ENCODE measurements at regions not wholly inside any gene's neighbourhood (a gene's known extent, or its start where the extent isn't known, plus 50 kb on each side); places are given as distances from the start of the nearest gene placed in this dataset.

DNA sequence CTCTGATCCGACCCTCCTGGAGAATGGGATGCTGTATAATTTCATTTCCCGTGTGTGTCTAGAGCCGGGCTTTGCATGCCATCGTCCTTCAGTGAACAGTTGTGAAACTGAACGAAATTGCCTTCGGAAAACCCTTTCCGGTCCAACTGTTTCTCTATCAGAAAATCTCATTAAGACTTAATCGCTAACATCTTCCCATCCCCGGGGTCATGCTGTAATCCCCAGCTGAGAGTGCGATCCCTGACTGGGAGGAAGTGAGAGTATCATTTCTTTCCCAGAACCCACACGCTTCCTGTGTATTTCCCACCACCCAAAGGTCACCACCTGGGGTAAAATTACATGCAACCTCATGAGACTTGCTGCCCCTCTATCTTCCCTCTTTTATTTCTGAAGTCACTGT is 75.6 kb upstream of the RBFOX1 start:
- Histone ChIP-seq H3K4me1 (ENCODE audit: control insufficient read depth in 1 of 2, insufficient read depth in 2 of 2, low read length in 2 of 2) (no peaks in the 10 kb centered on the region), H3K4me2 (ENCODE audit: low read length) (no peak overlapping the region), H3K79me2 (ENCODE audit: insufficient read depth, low read length) (no peaks in the 10 kb centered on the region), H3K9ac (ENCODE audit: low read length) (no peak overlapping the region), H3K9me3 (ENCODE audit: control insufficient read depth in 1 of 2, insufficient read depth in 1 of 2, low read depth in 1 of 2, low read length in 2 of 2) (peaks cover 13 to 21% of the 10 kb centered on the region in 2 experiments; a peak in 2 of 4 replicates), H3K9me2 (ENCODE audit: insufficient read depth) (no peaks in the 10 kb centered on the region), H3K27me3 (ENCODE audit: insufficient read depth, low read length) (no peaks in the 10 kb centered on the region), H3K4me3 (replicated peaks in 1 of 2; ENCODE audit: low read depth in 1 of 2, low read length in 2 of 2) (no peak overlapping the region), H4K20me1 (ENCODE audit: insufficient read depth) (no peaks in the 10 kb centered on the region), H3K27ac (ENCODE audit: low read depth, low read length) (no peak overlapping the region), H3K36me3 (ENCODE audit: control insufficient read depth in 1 of 2, insufficient read depth in 2 of 2, low read length in 2 of 2) (no peaks in the 10 kb centered on the region), H2AFZ (ENCODE audit: low read depth, low read length, poor library complexity, severe bottlenecking) (no peak overlapping the region)
- POLR2A ChIA-PET = no interaction called here
- CTCF ChIA-PET = no interaction called here
- no peak for DNase-seq (ENCODE audit: low read depth, low spot score)
- no TSS peak for BruUV-seq (replicated peaks)
- intact Hi-C loops (cut with micrococcal nuclease) = no loop called here
- TF ChIP-seq SIN3A (IDR thresholded peaks at IDR 0.05; ENCODE audit: low read depth) (no peak), CEBPB (IDR thresholded peaks at IDR 0.05; ENCODE audit: low read depth) (no peak), RAD21 (IDR thresholded peaks at IDR 0.05; ENCODE audit: low read depth) (no peak)
- TF ChIP-seq, protein P1, sequence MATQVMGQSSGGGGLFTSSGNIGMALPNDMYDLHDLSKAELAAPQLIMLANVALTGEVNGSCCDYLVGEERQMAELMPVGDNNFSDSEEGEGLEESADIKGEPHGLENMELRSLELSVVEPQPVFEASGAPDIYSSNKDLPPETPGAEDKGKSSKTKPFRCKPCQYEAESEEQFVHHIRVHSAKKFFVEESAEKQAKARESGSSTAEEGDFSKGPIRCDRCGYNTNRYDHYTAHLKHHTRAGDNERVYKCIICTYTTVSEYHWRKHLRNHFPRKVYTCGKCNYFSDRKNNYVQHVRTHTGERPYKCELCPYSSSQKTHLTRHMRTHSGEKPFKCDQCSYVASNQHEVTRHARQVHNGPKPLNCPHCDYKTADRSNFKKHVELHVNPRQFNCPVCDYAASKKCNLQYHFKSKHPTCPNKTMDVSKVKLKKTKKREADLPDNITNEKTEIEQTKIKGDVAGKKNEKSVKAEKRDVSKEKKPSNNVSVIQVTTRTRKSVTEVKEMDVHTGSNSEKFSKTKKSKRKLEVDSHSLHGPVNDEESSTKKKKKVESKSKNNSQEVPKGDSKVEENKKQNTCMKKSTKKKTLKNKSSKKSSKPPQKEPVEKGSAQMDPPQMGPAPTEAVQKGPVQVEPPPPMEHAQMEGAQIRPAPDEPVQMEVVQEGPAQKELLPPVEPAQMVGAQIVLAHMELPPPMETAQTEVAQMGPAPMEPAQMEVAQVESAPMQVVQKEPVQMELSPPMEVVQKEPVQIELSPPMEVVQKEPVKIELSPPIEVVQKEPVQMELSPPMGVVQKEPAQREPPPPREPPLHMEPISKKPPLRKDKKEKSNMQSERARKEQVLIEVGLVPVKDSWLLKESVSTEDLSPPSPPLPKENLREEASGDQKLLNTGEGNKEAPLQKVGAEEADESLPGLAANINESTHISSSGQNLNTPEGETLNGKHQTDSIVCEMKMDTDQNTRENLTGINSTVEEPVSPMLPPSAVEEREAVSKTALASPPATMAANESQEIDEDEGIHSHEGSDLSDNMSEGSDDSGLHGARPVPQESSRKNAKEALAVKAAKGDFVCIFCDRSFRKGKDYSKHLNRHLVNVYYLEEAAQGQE (IDR thresholded peaks at IDR 0.05; ENCODE audit: low read depth) = no peak
- RAD21 ChIA-PET (ENCODE audit: low non-redundant PET in 1 of 2, low total read pairs in 2 of 2, uncharacterized antibody in 2 of 2, unreplicated experiment in 2 of 2) = no interaction called here
- no peak for ATAC-seq

GRCh38 chr16:7246578-7246977 is 86.1 kb upstream of the RBFOX1 start:
- H3K4me2 ChIP-seq (ENCODE audit: low read length) = no peak overlapping the region
- H3K4me3 ChIP-seq (replicated peaks in 1 of 2; ENCODE audit: low read depth in 1 of 2, low read length in 2 of 2) = no peak overlapping the region
- H3K9me3 ChIP-seq (ENCODE audit: control insufficient read depth in 1 of 2, insufficient read depth in 1 of 2, low read depth in 1 of 2, low read length in 2 of 2) = peaks cover 4 to 25% of the 10 kb centered on the region in 2 experiments; a peak in 2 of 4 replicates
- TF ChIP-seq ELF1 (IDR thresholded peaks at IDR 0.05; ENCODE audit: borderline replicate concordance, low read depth) (no peak), FOSL1 (IDR thresholded peaks at IDR 0.05; ENCODE audit: low read depth) (no peak)
- TF ChIP-seq, protein P1 (IDR thresholded peaks at IDR 0.05; ENCODE audit: low read depth) = peak; percentile 31
- H3K4me1 ChIP-seq (ENCODE audit: control insufficient read depth in 1 of 2, insufficient read depth in 2 of 2, low read length in 2 of 2) = no peaks in the 10 kb centered on the region
- no peaks in the 10 kb centered on the region for H3K36me3 ChIP-seq (ENCODE audit: control insufficient read depth in 1 of 2, insufficient read depth in 2 of 2, low read length in 2 of 2)
- H2AFZ ChIP-seq (ENCODE audit: low read depth, low read length, poor library complexity, severe bottlenecking) = no peak overlapping the region
- CTCF ChIA-PET = no interaction called here
- no peaks in the 10 kb centered on the region for H3K27me3 ChIP-seq (ENCODE audit: insufficient read depth, low read length)
- ATAC-seq (no peak), DNase-seq (ENCODE audit: low read depth, low spot score) (no peak)
- H3K79me2 ChIP-seq (ENCODE audit: insufficient read depth, low read length) = no peaks in the 10 kb centered on the region
- H3K9me2 ChIP-seq (ENCODE audit: insufficient read depth) = no peaks in the 10 kb centered on the region
- POLR2A ChIA-PET = no interaction called here
- H3K9ac ChIP-seq (ENCODE audit: low read length) = no peak overlapping the region
- H4K20me1 ChIP-seq (ENCODE audit: insufficient read depth) = no peaks in the 10 kb centered on the region
- no TSS peak for BruUV-seq (replicated peaks)
- intact Hi-C loops (cut with micrococcal nuclease) = no loop called here
- no peak overlapping the region for H3K27ac ChIP-seq (ENCODE audit: low read depth, low read length)
- RAD21 ChIA-PET (ENCODE audit: low non-redundant PET in 1 of 2, low total read pairs in 2 of 2, uncharacterized antibody in 2 of 2, unreplicated experiment in 2 of 2) = no interaction called here
